Panc1 (cell line): ENCODE measurements at regions not wholly inside any gene's neighbourhood (a gene's known extent, or its start where the extent isn't known, plus 50 kb on each side); places are given as distances from the start of the nearest gene placed in this dataset.

Source experiments
- CTCF ChIP-seq: fragments of 450-650 bp; IDR thresholded peaks from 2 replicates; pipeline ENCODE4 v1.5.1; 2017; ENCODE audit warnings: mild to moderate bottlenecking
- POLR2AphosphoS5 ChIP-seq: IDR thresholded peaks from 2 replicates; pipeline ENCODE4 v1.6.1; 2012; ENCODE audit warnings: mild to moderate bottlenecking, low read depth, low read length, moderate library complexity
- SIN3A ChIP-seq: IDR thresholded peaks from 2 replicates; pipeline ENCODE4 v1.6.1; 2012; ENCODE audit warnings: low read depth, mild to moderate bottlenecking, low read length, moderate library complexity, borderline replicate concordance; ENCODE audit not compliant: insufficient read depth
- TCF7L2 ChIP-seq: IDR thresholded peaks from 2 replicates; pipeline ENCODE4 v1.6.1; 2011; ENCODE audit warnings: mild to moderate bottlenecking, low read depth, low read length, inconsistent platforms
- TF ChIP-seq, protein P1 (sequence below), 2 experiments: IDR thresholded peaks; 2 replicates each; pipeline ENCODE4 v1.6.1; 2011 to 2012; ENCODE audit warnings: low read depth in 2 of 2, control low read depth in 1 of 2, low read length in 1 of 2, mild to moderate bottlenecking in 1 of 2, moderate library complexity in 1 of 2; ENCODE audit not compliant: insufficient read depth in 1 of 2

- TF ChIP-seq, protein P1, sequence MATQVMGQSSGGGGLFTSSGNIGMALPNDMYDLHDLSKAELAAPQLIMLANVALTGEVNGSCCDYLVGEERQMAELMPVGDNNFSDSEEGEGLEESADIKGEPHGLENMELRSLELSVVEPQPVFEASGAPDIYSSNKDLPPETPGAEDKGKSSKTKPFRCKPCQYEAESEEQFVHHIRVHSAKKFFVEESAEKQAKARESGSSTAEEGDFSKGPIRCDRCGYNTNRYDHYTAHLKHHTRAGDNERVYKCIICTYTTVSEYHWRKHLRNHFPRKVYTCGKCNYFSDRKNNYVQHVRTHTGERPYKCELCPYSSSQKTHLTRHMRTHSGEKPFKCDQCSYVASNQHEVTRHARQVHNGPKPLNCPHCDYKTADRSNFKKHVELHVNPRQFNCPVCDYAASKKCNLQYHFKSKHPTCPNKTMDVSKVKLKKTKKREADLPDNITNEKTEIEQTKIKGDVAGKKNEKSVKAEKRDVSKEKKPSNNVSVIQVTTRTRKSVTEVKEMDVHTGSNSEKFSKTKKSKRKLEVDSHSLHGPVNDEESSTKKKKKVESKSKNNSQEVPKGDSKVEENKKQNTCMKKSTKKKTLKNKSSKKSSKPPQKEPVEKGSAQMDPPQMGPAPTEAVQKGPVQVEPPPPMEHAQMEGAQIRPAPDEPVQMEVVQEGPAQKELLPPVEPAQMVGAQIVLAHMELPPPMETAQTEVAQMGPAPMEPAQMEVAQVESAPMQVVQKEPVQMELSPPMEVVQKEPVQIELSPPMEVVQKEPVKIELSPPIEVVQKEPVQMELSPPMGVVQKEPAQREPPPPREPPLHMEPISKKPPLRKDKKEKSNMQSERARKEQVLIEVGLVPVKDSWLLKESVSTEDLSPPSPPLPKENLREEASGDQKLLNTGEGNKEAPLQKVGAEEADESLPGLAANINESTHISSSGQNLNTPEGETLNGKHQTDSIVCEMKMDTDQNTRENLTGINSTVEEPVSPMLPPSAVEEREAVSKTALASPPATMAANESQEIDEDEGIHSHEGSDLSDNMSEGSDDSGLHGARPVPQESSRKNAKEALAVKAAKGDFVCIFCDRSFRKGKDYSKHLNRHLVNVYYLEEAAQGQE (IDR thresholded peaks at IDR 0.05; ENCODE audit: insufficient read depth in 1 of 2, low read depth in 2 of 2, low read length in 1 of 2): no peak
- TF ChIP-seq CTCF (no peak), POLR2AphosphoS5 (no peak), TCF7L2 (no peak), SIN3A (no peak)
Observed at GRCh38 chr4:107452717-107453630, 267.1 kb downstream of the PAPSS1 start.
